ENCODE measurements at regions not wholly inside any gene's neighbourhood (a gene's known extent, or its start where the extent isn't known, plus 50 kb on each side); places are given as distances from the start of the nearest gene placed in this dataset.

GRCh38 chr3:44020143-44020542 lies 221.5 kb upstream of the TOPAZ1 start:
- DNase-seq (ENCODE audit: low spot score): no peak

- DNase-seq (ENCODE audit: low spot score): no peak
These were observed 219.8 kb upstream of the TOPAZ1 start for GRCh38 chr3:44021651-44022594.

GRCh38 chr3:44023961-44024593 lies 217.6 kb upstream of the TOPAZ1 start:
- no peak for DNase-seq (ENCODE audit: low spot score)

- no peak for DNase-seq (ENCODE audit: low spot score)
These were observed 215.3 kb upstream of the TOPAZ1 start for GRCh38 chr3:44026220-44026865.

- no peak for DNase-seq (ENCODE audit: low spot score)
These were observed 212.6 kb upstream of the TOPAZ1 start for GRCh38 chr3:44029100-44029499.

GRCh38 chr3:44030285-44030684 lies 211.4 kb upstream of the TOPAZ1 start:
- no peak for DNase-seq (ENCODE audit: low spot score)

- no peak for DNase-seq (ENCODE audit: low spot score)
These were observed 210.9 kb upstream of the TOPAZ1 start for GRCh38 chr3:44030687-44031305.

GRCh38 chr3:44031387-44032380 lies 210.0 kb upstream of the TOPAZ1 start:
- DNase-seq (ENCODE audit: low spot score): no peak

GRCh38 chr3:44032487-44032886 lies 209.2 kb upstream of the TOPAZ1 start:
- DNase-seq (ENCODE audit: low spot score): no peak

GRCh38 chr3:44033123-44033522 lies 208.6 kb upstream of the TOPAZ1 start:
- peak; percentile 29 for DNase-seq (ENCODE audit: low spot score)

GRCh38 chr3:44036850-44037249 lies 204.8 kb upstream of the TOPAZ1 start:
- no peak for DNase-seq (ENCODE audit: low spot score)

GRCh38 chr3:44039006-44039405 lies 202.7 kb upstream of the TOPAZ1 start:
- no peak for DNase-seq (ENCODE audit: low spot score)

- DNase-seq (ENCODE audit: low spot score): no peak
These were observed 200.0 kb upstream of the TOPAZ1 start for GRCh38 chr3:44041726-44042125.

GRCh38 chr3:44042772-44043171 lies 198.9 kb upstream of the TOPAZ1 start:
- no peak for DNase-seq (ENCODE audit: low spot score)

- peak; percentile 56 for DNase-seq (ENCODE audit: low spot score)
These were observed 196.0 kb upstream of the TOPAZ1 start for GRCh38 chr3:44045476-44046275.

- DNase-seq (ENCODE audit: low spot score): no peak
These were observed 193.9 kb upstream of the TOPAZ1 start for GRCh38 chr3:44047796-44048195.

GRCh38 chr3:44048196-44048924 lies 193.3 kb upstream of the TOPAZ1 start:
- no peak for DNase-seq (ENCODE audit: low spot score)

- DNase-seq (ENCODE audit: low spot score): no peak
These were observed 192.7 kb upstream of the TOPAZ1 start for GRCh38 chr3:44048949-44049348.

- DNase-seq (ENCODE audit: low spot score): no peak
These were observed 191.6 kb upstream of the TOPAZ1 start for GRCh38 chr3:44050101-44050500.
